Effector memory CD8-positive, alpha-beta T cell (primary cell): ENCODE measurements at regions not wholly inside any gene's neighbourhood (a gene's known extent, or its start where the extent isn't known, plus 50 kb on each side); places are given as distances from the start of the nearest gene placed in this dataset.

Experiments used
- ATAC-seq: fragments of 150-1000 bp; cut with Tn5 transposase; replicated peaks from 2 replicates; pipeline ENCODE4 v1.10.0; 2021; ENCODE audit warnings: mild to moderate bottlenecking, moderate library complexity
- DNase-seq, 3 experiments: peaks; one replicate each; pipeline ENCODE4 v3.0.0; 2021
- H3K27ac Mint-ChIP-seq, 2 donors: one replicate each; pipeline ENCODE4 v1.8.0; 2022; ENCODE audit warnings: mild to moderate bottlenecking in 2 of 2, mixed read lengths in 2 of 2, moderate library complexity in 2 of 2
- H3K27me3 Mint-ChIP-seq, 2 donors: one replicate each; pipeline ENCODE4 v1.8.0; 2022; ENCODE audit warnings: mixed read lengths in 2 of 2
- H3K36me3 Mint-ChIP-seq: one replicate; pipeline ENCODE4 v1.8.0; 2022; ENCODE audit warnings: mild to moderate bottlenecking, moderate library complexity, mixed read lengths; ENCODE audit not compliant: insufficient read depth
- H3K4me1 Mint-ChIP-seq, 2 donors: one replicate each; pipeline ENCODE4 v1.8.0; 2022; ENCODE audit warnings: low read depth in 2 of 2, mixed read lengths in 2 of 2
- H3K4me3 Mint-ChIP-seq, 2 donors: one replicate each; pipeline ENCODE4 v1.8.0; 2022; ENCODE audit warnings: mild to moderate bottlenecking in 2 of 2, mixed read lengths in 2 of 2, moderate library complexity in 2 of 2
- H3K9me3 Mint-ChIP-seq, 2 donors: one replicate each; pipeline ENCODE4 v1.8.0; 2022; ENCODE audit warnings: mixed read lengths in 2 of 2

DNA sequence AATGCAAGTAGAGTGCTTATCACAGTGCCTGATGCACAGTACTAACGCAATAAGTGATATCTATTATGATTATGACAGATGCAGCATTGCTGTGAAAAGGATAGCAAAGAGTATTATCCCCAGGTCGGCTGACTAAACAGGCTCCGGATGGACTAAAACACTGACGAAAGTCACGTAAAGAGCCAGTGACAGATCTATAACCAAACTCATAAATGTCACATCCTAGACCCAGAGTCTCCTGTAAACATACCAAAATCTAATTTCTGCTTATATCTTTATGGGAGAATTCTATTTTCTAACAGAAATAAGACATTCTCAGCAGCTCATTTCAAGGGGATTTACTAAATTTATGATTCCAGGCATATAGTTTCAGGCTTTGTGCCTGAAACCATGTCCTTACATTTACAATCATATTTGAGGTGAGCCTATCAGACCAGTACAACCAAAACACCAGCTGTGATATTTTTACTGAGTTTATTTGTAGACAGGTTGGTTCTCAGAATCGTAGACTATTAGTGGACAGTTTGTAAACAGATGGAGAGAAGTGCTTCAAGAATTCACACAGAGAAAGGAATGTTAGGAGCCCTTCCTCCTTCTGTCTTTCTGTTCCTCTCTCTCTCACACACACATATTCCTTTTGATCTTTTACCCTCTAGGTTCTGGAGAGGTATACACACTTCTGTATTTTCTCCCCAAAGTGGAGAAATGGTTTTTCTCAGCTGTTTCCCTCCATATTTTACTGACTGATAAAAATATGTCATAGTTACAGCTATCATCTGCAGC is 52.4 kb upstream of the WDR26 start:
- Mint-ChIP-seq H3K4me1 (no peaks in the 10 kb centered on the region), H3K36me3 (no peaks in the 10 kb centered on the region), H3K9me3 (no peaks in the 10 kb centered on the region), H3K4me3 (no peak overlapping the region), H3K27me3 (peaks cover 0 to 9% of the 10 kb centered on the region in 2 donors), H3K27ac (no peak overlapping the region)
- no peak for ATAC-seq
- DNase-seq, result no peak

DNA sequence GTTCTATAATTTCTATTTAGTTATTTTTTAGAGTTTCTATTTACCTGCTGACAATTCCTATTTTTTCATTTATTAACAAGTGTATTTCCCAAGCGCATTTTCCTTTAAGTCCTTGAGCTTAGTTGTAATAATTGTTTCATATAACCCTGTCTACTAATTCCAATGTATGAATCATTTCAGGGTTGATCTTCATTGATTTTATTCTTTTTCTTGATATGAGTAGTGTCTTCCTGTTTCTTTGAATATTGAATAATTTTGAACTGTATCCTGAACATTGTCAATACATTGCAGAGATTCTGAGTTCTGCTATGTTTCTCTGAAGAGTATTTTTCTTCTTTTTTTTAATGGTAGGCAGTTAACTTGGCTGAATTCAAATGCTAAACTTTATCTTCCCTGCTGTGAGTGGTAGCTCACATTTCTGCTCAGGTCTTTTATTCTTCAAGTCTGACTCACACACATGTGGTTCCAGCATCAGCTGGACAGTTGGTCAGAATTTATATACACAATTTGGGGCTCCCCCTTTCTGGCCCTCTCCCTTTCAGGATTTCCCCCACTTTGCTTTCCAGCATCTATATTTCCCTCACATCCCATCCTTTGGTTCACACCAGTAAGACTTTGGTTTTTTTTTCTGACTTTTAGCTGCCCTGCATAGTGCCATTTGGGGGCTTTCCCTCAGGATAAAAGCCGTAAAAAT is 54.4 kb upstream of the WDR26 start:
- Mint-ChIP-seq H3K4me3 (no peak overlapping the region), H3K4me1 (no peaks in the 10 kb centered on the region), H3K36me3 (no peaks in the 10 kb centered on the region), H3K27ac (no peak overlapping the region), H3K9me3 (no peaks in the 10 kb centered on the region), H3K27me3 (peaks cover 0 to 9% of the 10 kb centered on the region in 2 donors)
- DNase-seq (no peak), ATAC-seq (no peak)

GRCh38 chr1:224489534-224490365 is 55.2 kb upstream of the WDR26 start:
- Mint-ChIP-seq H3K4me3 (no peak overlapping the region), H3K9me3 (no peaks in the 10 kb centered on the region), H3K4me1 (no peaks in the 10 kb centered on the region), H3K27me3 (peaks cover 0 to 9% of the 10 kb centered on the region in 2 donors), H3K27ac (no peak overlapping the region), H3K36me3 (no peaks in the 10 kb centered on the region)
- ATAC-seq (no peak), DNase-seq (no peak)

GRCh38 chr1:224490549-224491537 is 56.2 kb upstream of the WDR26 start:
- Mint-ChIP-seq H3K27me3 (peaks cover 0 to 9% of the 10 kb centered on the region in 2 donors), H3K36me3 (no peaks in the 10 kb centered on the region), H3K27ac (no peak overlapping the region), H3K9me3 (no peaks in the 10 kb centered on the region), H3K4me1 (no peaks in the 10 kb centered on the region), H3K4me3 (no peak overlapping the region)
- DNase-seq (no peak), ATAC-seq (no peak)

DNA sequence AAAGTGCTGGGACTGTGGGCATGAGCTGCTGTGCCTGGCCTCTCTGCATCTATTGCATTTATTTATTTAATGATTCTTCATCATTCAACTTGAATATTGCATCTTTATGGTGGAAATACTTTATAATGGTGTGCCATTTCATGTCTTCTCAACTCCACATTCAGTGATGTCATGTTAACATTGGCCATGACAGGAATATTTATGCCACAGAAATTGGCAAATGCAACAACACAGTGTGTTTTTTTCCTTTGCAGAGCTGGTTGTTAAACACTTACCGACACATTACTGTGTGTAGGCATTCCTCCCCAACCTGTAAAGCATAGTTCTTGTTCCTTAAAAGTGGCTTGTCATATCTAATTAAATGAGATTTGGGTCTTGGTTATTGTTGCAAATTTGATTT is 57.4 kb upstream of the WDR26 start:
- H3K4me1 Mint-ChIP-seq, result peaks cover 0 to 3% of the 10 kb centered on the region in 2 donors
- peaks cover 0 to 9% of the 10 kb centered on the region in 2 donors for H3K27me3 Mint-ChIP-seq
- DNase-seq (no peak), ATAC-seq (no peak)
- H3K36me3 Mint-ChIP-seq, result no peaks in the 10 kb centered on the region
- H3K9me3 Mint-ChIP-seq, result no peaks in the 10 kb centered on the region
- H3K4me3 Mint-ChIP-seq, result no peak overlapping the region
- H3K27ac Mint-ChIP-seq, result no peak overlapping the region

DNA sequence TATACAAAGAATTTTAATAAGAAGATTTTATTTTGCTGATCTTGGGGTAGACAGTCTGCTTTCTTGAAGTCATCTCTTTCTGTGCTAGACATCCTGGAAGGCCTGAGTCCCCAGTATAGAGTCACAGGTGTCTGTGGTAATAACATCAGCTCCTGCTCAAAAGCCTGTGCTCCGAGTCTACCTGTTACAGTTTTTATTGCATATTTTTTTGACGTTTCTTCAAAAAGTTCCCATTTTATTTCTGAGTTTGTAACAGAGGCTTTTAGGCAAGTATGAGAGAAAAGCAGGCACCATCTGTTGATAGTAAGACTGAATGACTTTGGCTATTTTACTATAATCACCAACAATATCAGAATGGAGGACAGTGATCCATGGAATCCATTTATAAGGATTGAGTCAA is 58.0 kb upstream of the WDR26 start:
- Mint-ChIP-seq H3K4me1 (peaks cover 1 to 6% of the 10 kb centered on the region in 2 donors), H3K4me3 (no peak overlapping the region)
- ATAC-seq, result no peak

DNA sequence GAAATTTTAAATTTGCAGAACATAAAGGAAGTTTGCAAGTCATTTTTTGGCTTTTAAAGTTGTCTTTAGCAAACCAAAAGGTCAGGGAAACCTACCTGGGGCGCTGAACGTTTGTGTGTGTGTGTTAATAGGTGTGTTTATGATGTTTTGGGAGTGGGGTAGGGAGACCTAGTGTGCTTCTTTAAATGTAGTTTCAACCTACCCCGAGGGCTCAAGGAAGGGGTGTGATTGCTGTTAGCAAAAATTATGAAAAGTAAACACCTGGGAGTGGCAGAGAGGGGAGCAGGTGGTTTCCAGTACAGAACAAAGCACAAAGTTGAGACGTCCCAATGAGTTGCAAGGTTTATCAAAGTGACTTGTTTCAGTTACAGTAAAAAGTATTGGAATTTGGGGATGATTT is 58.7 kb upstream of the WDR26 start:
- H3K27ac Mint-ChIP-seq, result peak overlapping the region in 1 of 2 donors; percentile 19
- no peak overlapping the region for H3K4me3 Mint-ChIP-seq
- DNase-seq, result no peak
- peaks cover 8 to 12% of the 10 kb centered on the region in 2 donors for H3K4me1 Mint-ChIP-seq
- no peaks in the 10 kb centered on the region for H3K9me3 Mint-ChIP-seq
- peaks cover 0 to 9% of the 10 kb centered on the region in 2 donors for H3K27me3 Mint-ChIP-seq
- H3K36me3 Mint-ChIP-seq, result no peaks in the 10 kb centered on the region
- no peak for ATAC-seq

More for the DNA sequence above, 58.0 kb upstream of the WDR26 start:
- Mint-ChIP-seq H3K9me3 (no peaks in the 10 kb centered on the region), H3K27me3 (peaks cover 0 to 9% of the 10 kb centered on the region in 2 donors), H3K27ac (no peak overlapping the region), H3K36me3 (no peaks in the 10 kb centered on the region)
- DNase-seq, result no peak

- peaks cover 11 to 16% of the 10 kb centered on the region in 2 donors for H3K4me1 Mint-ChIP-seq
- ATAC-seq (no peak), DNase-seq (no peak)
- H3K36me3 Mint-ChIP-seq, result no peaks in the 10 kb centered on the region
- H3K27me3 Mint-ChIP-seq, result peaks cover 0 to 4% of the 10 kb centered on the region in 2 donors
- H3K27ac Mint-ChIP-seq, result no peak overlapping the region
- no peaks in the 10 kb centered on the region for H3K9me3 Mint-ChIP-seq
- no peak overlapping the region for H3K4me3 Mint-ChIP-seq
These were observed 59.7 kb upstream of the WDR26 start for GRCh38 chr1:224494343-224494742.

GRCh38 chr1:224495866-224496265 is 61.3 kb upstream of the WDR26 start:
- no peak for ATAC-seq
- DNase-seq, result no peak
- Mint-ChIP-seq H3K9me3 (no peaks in the 10 kb centered on the region), H3K4me3 (no peak overlapping the region), H3K27ac (peak overlapping the region; percentile 8 to 74), H3K27me3 (no peaks in the 10 kb centered on the region), H3K4me1 (peaks cover 11 to 16% of the 10 kb centered on the region in 2 donors), H3K36me3 (no peaks in the 10 kb centered on the region)

DNA sequence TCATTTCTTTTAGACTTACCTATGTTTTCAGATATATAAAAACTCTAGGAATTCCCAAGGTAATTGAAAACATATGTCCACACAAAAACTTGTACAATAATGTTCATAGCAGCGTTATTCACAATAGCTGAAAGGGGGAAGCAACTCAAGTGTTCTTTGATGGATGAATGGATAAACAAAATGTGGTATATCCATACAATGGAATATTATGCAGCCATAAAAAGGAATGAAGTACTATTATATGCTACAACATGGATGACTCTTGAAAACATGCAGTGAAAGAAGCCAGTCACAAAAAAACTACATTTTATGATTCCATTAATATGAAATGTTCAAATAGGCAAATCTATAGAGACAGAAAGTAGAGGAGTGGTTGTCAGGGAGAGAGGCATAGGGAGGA is 62.2 kb upstream of the WDR26 start:
- peaks cover 11 to 16% of the 10 kb centered on the region in 2 donors for H3K4me1 Mint-ChIP-seq
- H3K4me3 Mint-ChIP-seq, result no peak overlapping the region
- no peaks in the 10 kb centered on the region for H3K27me3 Mint-ChIP-seq
- H3K36me3 Mint-ChIP-seq, result no peaks in the 10 kb centered on the region
- ATAC-seq, result no peak
- no peaks in the 10 kb centered on the region for H3K9me3 Mint-ChIP-seq
- H3K27ac Mint-ChIP-seq, result peak overlapping the region in 1 of 2 donors; percentile 87
- DNase-seq, result no peak

- no peaks in the 10 kb centered on the region for H3K27me3 Mint-ChIP-seq
These were observed 63.3 kb upstream of the WDR26 start for GRCh38 chr1:224497714-224498573.

More at GRCh38 chr1:224497714-224498573, 63.3 kb upstream of the WDR26 start:
- peak overlapping the region; percentile 35 to 40 for H3K4me3 Mint-ChIP-seq
- H3K36me3 Mint-ChIP-seq, result no peaks in the 10 kb centered on the region
- peaks cover 13 to 16% of the 10 kb centered on the region in 2 donors for H3K4me1 Mint-ChIP-seq
- H3K27ac Mint-ChIP-seq, result peak overlapping the region; percentile 87 to 91
- H3K9me3 Mint-ChIP-seq, result no peaks in the 10 kb centered on the region
- DNase-seq (peak; percentile 24 to 35 (median 25)), ATAC-seq (peak; percentile 96)
